NT2/D1 (cell line): ENCODE measurements at regions not wholly inside any gene's neighbourhood (a gene's known extent, or its start where the extent isn't known, plus 50 kb on each side); places are given as distances from the start of the nearest gene placed in this dataset.

ENCODE experiments used
- YY1 ChIP-seq: IDR thresholded peaks from 2 replicates; pipeline ENCODE4 v1.6.1; 2011; ENCODE audit not compliant: insufficient read length, insufficient read depth
- ZNF274 ChIP-seq: IDR thresholded peaks from 2 replicates; pipeline ENCODE4 v1.6.1; 2011; ENCODE audit warnings: mild to moderate bottlenecking, low read depth, low read length

GRCh38 chr20:40808936-40809335 lies 119.9 kb upstream of the MAFB start:
- TF ChIP-seq YY1, result no peak
- TF ChIP-seq ZNF274, result no peak
